HEK293 (cell line): ENCODE measurements at regions not wholly inside any gene's neighbourhood (a gene's known extent, or its start where the extent isn't known, plus 50 kb on each side); places are given as distances from the start of the nearest gene placed in this dataset.

Source experiments
- MEIS1 ChIP-seq: sonication (generic); formaldehyde crosslinking; IDR thresholded peaks from 2 replicates; pipeline ENCODE4 v1.8.1; 2022; ENCODE audit warnings: missing genetic modification reagents, mild to moderate bottlenecking, borderline replicate concordance
- MZF1 ChIP-seq: fragments of 450-650 bp; formaldehyde crosslinking; IDR thresholded peaks from 2 replicates; pipeline ENCODE4 v1.5.1; 2017; ENCODE audit warnings: missing biosample characterization, missing genetic modification characterization, borderline replicate concordance
- REPIN1 ChIP-seq: fragments of 450-650 bp; formaldehyde crosslinking; IDR thresholded peaks from 2 replicates; pipeline ENCODE4 v1.5.1; 2017; ENCODE audit warnings: missing biosample characterization, missing genetic modification characterization, low read depth
- ZNF157 ChIP-seq: fragments of 450-650 bp; formaldehyde crosslinking; IDR thresholded peaks from 2 replicates; pipeline ENCODE4 v1.5.1; 2016; ENCODE audit warnings: missing biosample characterization, missing genetic modification characterization
- ZNF239 ChIP-seq: fragments of 450-650 bp; formaldehyde crosslinking; IDR thresholded peaks from 2 replicates; pipeline ENCODE4 v1.5.1; 2016; ENCODE audit warnings: missing biosample characterization, missing genetic modification characterization
- ZNF274 ChIP-seq, 2 experiments: fragments of 200-500 bp in 1 of 2; fragments of 450-650 bp in 1 of 2; sonication (Bioruptor generic) in 1 of 2; formaldehyde crosslinking in 1 of 2; IDR thresholded peaks; 2 replicates each; pipeline versions ENCODE4 v1.5.1 to v1.6.1; 2014 to 2016; ENCODE audit warnings: borderline replicate concordance in 1 of 2, inconsistent platforms in 1 of 2, low read length in 1 of 2, missing biosample characterization in 1 of 2, missing genetic modification characterization in 1 of 2
- ZNF311 ChIP-seq: fragments of 450-650 bp; formaldehyde crosslinking; IDR thresholded peaks from 2 replicates; pipeline ENCODE4 v1.5.1; 2017; ENCODE audit warnings: missing biosample characterization, missing genetic modification characterization, borderline replicate concordance
- ZNF362 ChIP-seq: fragments of 450-650 bp; formaldehyde crosslinking; IDR thresholded peaks from 2 replicates; pipeline ENCODE4 v1.5.1; 2016; ENCODE audit warnings: missing biosample characterization, missing genetic modification characterization
- ZNF514 ChIP-seq: fragments of 450-650 bp; formaldehyde crosslinking; IDR thresholded peaks from 2 replicates; pipeline ENCODE4 v1.5.1; 2016; ENCODE audit warnings: missing biosample characterization, missing genetic modification characterization
- ZNF596 ChIP-seq: fragments of 450-650 bp; IDR thresholded peaks from 2 replicates; pipeline ENCODE4 v1.5.0; 2018; ENCODE audit warnings: missing biosample characterization, mild to moderate bottlenecking, missing genetic modification characterization, moderate library complexity
- TF ChIP-seq, protein P1 (sequence below): fragments of 450-650 bp; formaldehyde crosslinking; IDR thresholded peaks from 2 replicates; pipeline ENCODE4 v1.5.1; 2016; ENCODE audit warnings: missing biosample characterization, missing genetic modification characterization
- TF ChIP-seq, protein P2 (sequence below): fragments of 450-650 bp; formaldehyde crosslinking; IDR thresholded peaks from 2 replicates; pipeline ENCODE4 v1.5.1; 2016; ENCODE audit warnings: missing biosample characterization, missing genetic modification characterization, low read depth

DNA sequence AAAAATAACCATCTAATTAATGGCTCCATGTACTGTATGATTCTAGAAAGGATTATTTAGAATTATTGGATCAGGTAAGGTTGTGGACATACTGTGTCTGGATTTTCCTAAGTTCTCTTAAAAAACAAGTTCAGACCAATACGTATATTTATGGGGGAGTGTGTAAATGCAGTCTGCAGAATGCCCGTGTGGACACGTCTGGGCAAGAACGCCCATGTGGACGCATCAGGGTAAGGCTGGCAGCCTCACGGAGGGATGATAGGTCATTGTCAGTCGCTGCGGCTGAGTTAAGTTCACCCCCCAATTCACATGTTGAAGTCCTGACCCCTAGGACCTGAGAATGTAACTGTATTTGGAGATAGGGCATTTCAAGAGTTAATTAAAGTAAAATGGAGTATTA, 160.0 kb upstream of the SHH start:
- no peak for TF ChIP-seq ZNF274 (IDR thresholded peaks at IDR 0.05; ENCODE audit: low read length)
- TF ChIP-seq ZNF274 (tag by site-specific recombination; IDR thresholded peaks at IDR 0.05; ENCODE audit: borderline replicate concordance): no peak
- no peak for TF ChIP-seq ZNF311 (tag by site-specific recombination)
- TF ChIP-seq, protein P1, sequence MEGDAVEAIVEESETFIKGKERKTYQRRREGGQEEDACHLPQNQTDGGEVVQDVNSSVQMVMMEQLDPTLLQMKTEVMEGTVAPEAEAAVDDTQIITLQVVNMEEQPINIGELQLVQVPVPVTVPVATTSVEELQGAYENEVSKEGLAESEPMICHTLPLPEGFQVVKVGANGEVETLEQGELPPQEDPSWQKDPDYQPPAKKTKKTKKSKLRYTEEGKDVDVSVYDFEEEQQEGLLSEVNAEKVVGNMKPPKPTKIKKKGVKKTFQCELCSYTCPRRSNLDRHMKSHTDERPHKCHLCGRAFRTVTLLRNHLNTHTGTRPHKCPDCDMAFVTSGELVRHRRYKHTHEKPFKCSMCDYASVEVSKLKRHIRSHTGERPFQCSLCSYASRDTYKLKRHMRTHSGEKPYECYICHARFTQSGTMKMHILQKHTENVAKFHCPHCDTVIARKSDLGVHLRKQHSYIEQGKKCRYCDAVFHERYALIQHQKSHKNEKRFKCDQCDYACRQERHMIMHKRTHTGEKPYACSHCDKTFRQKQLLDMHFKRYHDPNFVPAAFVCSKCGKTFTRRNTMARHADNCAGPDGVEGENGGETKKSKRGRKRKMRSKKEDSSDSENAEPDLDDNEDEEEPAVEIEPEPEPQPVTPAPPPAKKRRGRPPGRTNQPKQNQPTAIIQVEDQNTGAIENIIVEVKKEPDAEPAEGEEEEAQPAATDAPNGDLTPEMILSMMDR: no peak
- no peak for TF ChIP-seq ZNF239 (tag by site-specific recombination)
- no peak for TF ChIP-seq MEIS1 (CRISPR knock-in tag)
- TF ChIP-seq ZNF362: no peak
- TF ChIP-seq MZF1 (tag by site-specific recombination): no peak
- TF ChIP-seq ZNF157 (tag by site-specific recombination): no peak
- TF ChIP-seq ZNF596 (tag by site-specific recombination): no peak
- TF ChIP-seq, protein P2, sequence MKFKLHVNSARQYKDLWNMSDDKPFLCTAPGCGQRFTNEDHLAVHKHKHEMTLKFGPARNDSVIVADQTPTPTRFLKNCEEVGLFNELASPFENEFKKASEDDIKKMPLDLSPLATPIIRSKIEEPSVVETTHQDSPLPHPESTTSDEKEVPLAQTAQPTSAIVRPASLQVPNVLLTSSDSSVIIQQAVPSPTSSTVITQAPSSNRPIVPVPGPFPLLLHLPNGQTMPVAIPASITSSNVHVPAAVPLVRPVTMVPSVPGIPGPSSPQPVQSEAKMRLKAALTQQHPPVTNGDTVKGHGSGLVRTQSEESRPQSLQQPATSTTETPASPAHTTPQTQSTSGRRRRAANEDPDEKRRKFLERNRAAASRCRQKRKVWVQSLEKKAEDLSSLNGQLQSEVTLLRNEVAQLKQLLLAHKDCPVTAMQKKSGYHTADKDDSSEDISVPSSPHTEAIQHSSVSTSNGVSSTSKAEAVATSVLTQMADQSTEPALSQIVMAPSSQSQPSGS (tag by site-specific recombination): no peak
- no peak for TF ChIP-seq ZNF514
- TF ChIP-seq REPIN1 (tag by site-specific recombination): no peak
